Tongue (tissue), 1 donor: ENCODE measurements at regions not wholly inside any gene's neighbourhood (a gene's known extent, or its start where the extent isn't known, plus 50 kb on each side); places are given as distances from the start of the nearest gene placed in this dataset.

ENCODE experiments used
- DNase-seq: peaks from one replicate; pipeline ENCODE4 v3.0.0-alpha.2; 2015

DNA sequence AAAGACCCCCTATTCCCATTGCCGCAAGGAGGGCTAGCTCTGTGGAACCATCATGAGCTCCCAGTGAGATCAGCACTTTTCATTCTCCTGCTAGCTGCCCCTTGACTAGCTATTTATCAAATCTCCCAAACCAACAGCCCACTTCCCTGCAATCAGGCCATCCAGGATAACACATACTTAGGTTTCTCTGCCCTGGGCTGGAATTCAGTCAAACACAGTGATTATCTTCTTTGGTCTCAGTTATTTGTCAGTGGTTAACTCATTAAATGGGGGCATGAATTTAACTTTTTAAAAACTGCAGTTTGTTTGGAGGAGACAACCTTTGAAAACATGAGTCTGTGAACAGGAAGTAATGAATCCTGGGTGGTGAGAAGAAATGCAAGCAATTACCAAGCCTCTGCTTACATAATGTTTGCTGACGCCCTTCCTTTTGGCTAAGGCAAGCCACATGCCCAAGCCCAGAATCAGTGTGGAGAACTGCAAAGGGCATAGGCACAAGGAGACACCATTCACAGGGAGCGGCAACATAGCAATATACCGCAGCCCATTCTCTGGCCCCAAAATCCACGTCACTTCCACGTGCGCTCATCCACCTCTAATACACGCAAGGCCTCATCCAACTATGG lies 275.0 kb downstream of the DRD1 start:
- DNase-seq, result no peak

DNA sequence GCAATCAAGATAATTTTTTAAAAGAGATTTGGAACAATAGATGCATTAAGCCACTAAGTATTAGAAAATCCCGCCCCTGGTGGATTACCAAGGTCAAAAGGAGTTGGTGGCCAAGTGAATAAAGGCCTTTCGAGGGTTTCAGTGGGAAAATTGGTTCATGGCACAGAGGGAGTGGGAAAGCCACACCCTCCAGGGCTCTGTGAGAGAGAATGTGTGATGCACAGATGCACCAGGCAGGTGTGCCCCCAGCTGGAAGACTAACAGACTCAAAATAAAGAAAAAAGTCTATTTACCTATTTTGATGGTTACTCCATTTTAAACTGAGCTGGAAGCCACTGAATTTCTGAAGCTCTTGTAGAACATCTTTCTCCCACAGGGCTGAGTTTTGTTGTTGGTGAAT lies 278.0 kb downstream of the DRD1 start:
- no peak for DNase-seq

DNA sequence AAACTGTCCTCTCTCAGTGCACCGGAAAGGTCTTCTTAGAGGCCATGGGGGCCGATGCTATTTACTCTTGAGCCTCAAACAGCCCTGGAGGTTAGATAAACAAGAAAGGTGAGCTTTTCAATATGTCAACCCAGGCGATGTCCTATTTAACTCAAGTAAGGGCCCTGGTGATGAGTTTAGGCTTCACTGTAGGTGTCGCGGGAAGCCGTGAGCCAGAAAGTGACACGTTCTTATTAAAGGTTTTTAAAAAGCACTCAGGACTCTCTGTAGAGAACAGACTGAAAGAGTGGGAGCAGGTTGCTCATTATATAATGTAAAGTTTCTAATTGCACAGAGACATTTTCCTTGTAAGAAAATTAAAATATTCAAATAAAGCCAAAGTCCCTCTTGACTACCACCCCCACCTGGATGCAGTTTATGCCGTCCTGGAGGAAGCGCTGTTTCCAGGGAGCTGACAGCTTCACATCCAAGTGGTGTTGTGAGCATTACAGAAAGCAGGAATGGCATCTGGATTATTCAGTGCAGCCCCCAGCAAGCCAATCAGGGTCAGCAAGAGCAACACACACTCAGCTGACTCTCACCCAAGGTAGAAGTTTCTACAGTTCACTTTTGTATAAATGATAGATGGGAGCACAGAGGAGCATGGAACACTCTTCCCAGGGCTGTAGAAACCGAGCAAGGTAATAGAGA lies 280.3 kb downstream of the DRD1 start:
- no peak for DNase-seq

DNA sequence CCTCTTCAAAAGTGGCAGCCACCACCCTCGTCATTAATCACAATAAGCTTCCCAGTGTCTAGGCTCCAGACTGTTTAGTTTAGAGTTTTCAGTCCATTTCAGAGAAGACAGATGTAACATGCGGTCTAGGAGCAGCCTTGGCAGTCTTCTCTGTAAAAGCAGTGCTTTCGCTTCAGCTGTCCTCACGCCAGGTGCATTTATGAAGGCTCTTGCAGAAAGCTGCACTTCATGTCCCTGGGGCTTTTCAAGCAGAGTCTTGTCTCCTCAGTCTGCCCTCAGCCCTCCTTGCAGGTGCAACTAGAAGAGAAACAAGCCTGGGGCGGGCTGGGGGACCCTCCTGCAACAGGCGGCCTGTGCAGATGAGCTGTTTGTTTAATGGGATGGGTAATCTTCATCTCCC lies 281.9 kb downstream of the DRD1 start:
- peak; percentile 81 for DNase-seq

DNA sequence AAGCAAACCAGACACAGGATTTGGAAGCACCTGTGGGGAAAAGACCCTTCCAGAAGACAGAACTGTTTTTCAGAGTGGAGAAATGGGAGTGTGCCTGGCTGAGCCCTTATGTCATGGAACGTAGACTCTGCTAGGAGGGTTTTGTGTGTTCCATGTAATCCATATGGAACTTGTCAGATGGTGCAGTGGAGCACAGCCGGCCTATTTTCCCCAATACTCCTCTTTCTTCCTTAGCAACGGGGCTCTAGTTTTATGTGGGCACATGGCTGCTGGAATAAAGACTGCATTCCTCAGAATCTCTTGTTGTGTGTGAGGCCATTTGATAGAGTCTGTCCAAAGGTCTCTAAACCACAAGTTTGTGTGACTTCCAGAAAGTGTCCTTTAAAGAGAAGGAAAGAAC lies 284.0 kb downstream of the DRD1 start:
- no peak for DNase-seq

DNA sequence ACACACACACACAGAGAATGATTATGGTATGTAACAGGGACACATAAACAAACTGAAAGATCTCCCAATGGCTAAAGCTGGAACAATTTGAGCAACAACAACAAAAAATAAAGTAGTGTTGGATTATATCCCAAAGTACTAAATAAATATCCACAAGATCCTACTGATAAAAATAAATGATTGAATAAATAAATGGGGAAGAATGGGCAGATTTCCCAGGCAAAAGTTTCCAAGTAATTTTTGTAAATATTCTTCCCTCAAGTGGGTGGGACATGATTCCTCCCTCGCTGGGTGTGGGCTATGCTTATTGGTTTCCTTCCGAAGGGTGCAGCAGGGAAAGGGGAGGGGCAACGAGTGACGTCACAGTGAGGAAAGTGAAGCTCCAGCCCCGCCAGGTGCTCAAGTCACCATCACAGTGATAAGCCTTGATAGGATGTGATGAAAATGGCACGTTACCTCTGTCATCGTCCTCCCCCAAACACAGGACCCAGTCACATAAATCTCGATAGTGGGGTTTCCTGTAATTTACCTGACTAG lies 295.3 kb downstream of the DRD1 start:
- DNase-seq, result no peak

DNA sequence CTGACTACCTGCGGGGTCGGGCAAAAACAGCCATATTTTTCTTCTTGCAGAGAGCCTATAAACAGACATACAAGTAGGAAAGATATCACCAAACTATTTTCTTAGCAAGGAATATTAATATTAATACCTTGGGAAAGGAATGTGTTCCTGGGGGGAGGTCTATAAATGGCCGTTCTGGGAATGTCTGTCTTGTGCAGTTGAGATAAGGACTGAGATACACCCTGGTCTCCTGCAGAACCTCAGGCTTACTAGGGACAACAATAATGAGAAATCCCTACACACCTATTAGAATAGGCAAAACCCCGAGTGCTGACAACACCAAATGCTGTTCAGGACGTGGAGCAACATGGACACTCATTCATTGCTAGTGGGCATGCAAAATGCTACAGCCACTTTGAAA lies 297.2 kb downstream of the DRD1 start:
- no peak for DNase-seq

DNA sequence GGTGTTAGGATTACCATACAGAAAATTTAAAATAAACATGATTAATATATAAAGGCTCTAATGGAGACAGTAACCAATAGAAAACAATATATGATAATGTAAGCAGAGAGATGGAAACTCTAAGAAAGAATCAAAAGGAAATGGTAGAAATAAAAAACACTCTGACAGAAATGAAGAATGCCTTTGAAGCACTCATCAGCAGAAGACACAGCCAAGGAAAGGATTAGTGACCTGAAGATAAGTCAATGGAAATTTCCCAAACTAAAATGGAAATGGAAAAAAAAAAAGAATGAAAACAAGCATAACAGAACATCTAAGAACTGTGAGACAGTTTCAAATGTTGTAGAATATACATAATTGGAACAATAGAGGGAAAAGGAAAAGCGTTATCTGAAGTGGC lies 302.6 kb downstream of the DRD1 start:
- no peak for DNase-seq

DNA sequence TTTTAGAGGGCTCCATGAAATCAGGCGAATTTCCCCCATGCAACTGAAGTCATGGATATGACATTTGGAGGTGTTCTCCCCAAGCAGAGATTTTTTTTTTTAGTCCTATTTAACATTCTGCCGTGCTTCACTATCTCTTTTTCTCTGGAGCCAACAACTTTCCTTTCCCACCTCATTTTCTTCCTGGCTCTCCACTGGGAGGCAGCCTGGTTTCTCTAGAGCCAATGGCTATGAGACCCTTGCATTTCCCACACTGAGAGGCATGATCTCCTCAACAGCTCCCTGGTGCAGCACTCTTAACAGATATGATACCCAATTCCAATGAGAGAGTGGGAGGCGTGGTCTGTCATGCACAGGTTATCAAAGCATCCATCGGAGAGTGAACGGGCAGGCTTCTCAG lies 310.8 kb downstream of the DRD1 start:
- DNase-seq, result no peak

DNA sequence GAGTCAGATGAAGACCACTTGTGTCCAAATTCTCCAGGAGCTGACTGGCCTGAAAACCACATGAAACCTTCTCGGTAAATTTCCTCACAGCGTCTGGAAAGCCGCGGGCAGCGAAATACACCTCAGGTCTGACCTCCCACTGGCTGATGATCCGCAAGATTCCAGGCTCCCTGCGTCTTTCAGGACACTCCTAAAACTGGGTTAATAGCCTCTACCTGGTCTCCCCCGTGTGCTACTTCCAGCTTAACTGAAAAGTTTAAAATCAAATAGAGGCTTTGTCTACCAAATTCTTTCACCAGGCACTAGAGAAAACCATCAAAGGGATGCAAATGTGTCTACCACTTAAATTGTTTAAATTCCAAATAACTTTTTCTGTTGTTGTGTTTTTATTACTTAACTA lies 312.6 kb downstream of the DRD1 start:
- DNase-seq, result no peak

DNA sequence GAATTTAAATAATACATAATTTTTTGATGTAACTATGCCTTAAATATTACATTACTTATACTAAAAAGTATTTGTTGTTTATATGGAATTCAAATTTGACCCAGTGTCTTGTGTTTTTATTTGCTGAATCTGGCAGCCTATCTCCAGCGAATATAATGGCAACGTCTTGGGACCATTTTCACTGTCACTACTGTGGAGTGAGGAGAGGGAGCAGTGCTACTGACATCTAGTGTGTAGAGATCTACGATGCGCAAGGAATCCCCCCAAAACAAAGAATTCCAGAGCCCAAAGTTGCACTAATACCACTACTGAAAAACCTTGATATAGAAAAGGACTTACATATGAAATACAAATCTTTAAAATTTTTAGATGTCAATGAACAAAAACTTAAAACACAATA lies 314.4 kb downstream of the DRD1 start:
- no peak for DNase-seq

DNA sequence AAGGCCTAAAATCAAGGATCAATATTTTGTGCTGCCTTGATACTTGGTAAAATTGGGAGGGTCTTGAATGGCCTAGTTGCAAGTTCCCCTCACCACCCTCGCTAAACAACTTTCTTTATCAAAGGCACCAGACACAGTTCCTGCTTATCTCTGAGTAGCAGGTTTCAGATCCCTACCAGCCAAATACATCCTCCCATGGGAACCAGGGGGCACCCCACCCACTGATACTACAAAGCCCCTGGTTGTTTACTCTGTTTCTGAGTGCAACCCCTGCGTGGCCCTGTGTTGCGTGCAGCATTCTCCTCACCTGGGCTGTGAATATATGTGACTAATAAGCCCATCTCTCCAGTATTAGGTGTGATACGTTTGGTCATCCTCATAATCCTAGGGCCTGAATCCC lies 314.9 kb downstream of the DRD1 start:
- DNase-seq, result no peak

DNA sequence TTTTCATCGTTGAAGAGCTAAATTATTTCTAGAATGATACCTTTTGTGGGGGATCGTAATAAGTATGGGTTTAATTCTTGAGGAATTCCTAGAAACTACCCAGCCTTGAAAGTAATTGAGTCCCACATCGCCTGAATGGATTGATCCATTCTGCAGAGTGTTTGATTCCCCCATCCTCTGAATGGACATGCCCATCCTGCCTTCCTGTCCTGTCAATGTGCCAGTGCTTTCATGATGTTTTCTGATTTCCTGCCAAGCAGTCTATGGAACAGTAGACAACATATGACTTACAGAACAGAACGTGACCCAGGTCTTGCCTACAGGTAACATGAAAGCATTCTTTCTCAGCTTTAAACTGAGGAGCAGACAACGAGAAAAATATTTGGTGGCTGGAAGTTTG lies 319.2 kb downstream of the DRD1 start:
- no peak for DNase-seq

DNA sequence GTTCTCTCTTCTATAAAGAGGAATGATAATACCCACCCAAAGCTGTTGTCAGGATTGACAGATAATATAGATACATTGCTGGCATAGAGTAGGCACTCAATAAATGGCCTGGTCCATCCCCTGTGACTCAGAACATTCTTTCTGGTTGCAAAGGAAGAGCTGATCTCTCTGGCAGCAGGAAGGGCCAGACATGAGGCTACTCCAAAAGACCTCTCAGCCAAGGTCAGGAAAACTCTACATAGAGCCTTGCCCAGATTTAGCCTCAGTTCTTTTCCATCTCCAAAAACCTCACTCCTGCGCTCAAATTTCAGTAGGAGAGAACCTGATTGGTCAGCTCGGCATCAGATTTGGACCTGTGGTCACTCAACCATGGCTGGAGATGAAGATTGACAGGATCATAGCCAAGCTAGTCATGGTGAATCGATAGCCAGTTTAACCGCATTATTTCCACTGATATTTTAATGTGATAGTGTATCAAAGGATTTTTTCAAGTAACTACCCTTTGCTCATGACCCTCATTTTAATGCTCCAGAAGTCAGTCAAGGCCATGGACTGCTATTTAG lies 319.6 kb downstream of the DRD1 start:
- DNase-seq, result no peak

DNA sequence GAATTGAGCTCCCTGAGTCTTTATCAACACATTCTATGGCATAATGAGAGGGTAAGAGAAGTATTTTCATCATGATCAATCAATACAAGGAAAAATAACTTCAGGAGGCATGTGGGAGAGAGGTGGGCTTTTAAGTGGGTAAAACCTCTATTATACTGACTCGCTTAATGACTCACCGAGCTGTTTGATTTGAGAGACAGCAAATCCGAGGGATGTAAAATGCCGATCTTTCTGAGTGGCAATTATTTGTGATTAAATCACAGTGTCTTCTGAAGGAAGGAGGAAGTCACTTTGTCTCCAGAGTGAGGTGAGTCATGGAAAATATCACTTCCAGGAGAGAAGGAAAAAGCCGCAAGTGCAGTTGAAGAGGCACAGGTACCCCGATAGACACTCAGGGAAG lies 320.4 kb downstream of the DRD1 start:
- DNase-seq, result no peak

DNA sequence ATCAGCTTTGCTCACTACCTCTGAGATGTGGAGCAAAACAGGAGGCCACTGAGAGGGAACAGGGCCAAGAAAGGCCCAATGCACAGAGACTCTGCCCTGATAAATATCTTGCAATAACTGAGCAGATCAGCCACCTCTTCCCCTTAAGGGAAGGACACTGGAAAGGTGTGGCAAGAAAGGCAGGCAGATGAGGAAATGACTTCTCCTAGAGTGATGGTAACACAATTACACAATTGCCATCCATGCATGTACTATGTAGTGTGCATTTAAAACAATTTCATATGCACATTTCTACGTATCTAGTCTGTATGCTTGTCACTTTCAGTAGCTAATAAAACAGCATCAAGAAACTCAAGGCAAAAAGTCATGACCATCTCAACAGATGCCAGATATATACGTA lies 322.5 kb downstream of the DRD1 start:
- DNase-seq, result no peak

DNA sequence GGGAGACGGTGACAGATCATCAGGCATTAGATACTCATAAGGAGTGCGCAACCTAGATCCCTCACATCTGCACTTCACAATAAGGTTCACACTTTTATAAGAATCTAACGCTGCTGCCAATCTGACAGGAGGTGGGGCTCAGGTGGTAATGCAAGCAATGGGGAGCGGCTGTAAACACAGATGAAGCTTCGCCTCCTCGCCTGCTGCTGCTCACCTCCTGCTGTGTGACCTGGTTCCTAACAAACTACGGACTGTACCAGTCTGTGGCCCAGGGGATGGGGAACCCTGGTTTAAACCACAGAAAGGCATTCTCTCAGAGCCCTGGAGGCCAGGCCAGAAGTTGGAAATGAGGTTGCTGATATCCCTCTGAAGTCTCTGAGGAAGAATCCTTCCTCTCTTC lies 323.6 kb downstream of the DRD1 start:
- no peak for DNase-seq

DNA sequence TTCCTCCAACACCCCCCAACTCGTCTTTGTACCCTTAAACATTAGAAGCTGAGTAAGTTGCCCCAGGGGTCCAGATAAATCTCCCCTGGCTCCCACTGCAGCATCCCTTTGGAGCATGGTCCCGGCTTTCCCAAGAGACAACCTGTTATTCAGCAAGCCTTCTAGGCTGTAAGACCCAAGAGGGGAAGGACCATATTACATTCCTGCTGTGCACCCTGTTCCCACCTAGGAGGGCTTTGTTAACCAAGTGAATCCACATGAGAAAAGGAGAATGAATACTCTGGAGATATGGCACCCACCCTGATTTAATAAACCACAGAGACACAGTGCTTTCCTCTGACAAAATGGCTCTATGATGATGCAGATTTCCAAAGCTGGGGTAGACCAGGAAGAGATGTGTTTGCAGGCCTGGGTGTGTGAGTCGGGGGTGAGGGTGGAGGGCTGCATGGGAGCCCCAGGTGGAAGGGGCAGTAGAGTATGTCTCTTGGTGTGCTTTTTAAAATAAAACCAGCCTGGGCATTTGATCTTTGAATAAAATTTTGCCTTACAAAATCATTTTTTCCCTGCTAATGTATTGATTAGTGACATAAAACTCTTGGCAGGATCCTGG lies 325.2 kb downstream of the DRD1 start:
- DNase-seq, result no peak

DNA sequence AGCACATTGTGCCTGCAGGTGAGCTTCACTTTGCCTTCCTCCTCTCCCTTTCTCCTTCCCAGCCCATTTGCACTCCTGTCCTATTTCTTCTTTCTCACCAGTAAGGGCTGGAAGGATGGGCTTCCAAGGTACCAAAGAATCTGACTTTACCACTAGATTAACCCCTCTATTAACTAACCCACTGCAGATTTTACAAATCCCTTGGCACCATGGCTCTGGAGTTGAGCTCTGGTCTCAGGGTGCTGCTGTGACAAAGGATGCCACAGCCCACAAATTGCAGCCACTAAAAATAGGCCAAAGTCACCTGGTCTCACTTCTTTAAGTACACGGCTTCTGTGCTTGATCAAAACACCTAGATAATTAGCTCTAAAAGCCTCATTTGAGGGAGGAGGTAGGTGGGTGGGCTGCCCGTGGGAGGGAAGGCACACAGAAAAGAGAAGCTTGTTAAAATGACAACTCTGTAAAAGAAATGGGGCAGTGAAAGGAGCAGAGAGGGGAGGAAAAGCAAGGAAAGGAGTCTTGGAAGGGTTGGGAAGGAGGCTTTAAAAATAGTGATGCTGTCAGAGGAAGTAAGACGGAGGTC lies 327.4 kb downstream of the DRD1 start:
- no peak for DNase-seq

DNA sequence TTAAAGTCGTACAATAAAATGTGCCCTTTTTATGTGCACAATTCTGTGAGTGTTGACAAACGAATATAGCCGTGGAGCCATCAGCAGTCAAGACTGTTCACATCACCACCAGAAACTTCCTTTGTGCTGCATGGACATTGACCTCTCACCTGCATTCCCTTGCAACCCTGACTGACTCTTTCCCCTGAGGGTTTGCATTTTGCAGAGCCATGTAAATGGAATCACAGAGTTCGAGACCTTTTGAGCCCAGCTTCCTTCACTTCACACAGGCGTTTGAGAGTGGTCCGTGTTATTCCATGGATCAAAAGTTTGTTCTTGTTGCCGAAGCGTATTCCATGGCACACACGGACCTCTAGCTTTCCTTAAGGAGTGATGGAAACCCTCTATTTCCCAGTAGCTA lies 328.2 kb downstream of the DRD1 start:
- DNase-seq, result no peak

DNA sequence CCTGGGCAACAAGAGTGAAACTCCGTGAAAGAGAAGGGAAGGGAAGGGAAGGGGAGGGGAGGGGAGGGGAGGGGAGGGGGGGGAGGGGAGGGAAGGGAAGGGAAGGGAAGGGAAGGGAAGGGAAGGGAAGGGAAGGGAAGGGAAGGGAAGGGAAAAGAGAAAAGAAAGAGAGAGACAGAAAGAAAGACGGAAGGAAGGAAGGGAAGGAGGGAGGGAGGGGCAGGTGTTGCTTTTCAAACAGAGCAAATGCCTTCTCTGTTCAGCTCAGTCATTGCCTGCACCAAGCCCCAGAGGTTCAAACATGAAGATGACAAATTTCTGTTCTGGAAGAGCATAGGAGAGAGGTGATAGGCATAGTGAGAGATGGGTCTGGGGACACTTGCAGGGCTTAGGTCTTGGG lies 330.0 kb downstream of the DRD1 start:
- DNase-seq, result no peak

DNA sequence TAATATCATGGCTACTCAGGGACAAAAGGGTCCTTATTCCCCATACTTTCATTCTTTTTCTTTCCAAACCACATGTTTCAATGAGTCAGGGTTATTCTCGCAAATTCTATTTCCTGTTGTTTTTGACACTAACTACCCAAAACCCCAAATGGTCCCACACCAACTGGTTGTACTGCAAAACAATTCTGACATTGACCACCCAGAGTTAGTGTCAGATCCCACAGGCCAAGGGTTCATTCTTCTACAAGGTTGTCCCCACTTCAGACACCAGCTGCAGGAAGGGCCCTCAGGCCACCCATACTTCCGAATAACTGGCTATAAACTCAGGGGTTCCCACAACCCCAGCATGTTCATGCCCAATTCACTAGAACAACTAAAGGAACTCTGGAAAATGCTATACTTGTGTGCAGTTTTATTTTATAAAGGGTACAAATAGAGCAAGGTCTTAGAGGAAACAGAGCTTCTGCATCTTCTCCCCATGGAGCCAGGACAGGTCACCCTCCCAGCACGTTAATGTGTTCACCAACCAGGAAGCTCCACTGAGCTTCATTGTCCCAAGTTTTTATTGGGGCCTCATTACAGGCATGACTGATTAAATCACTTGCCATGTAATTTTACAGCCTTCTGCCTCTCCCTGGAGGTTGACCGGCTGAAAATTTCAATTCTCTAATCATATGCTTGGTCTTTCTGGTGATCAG lies 334.8 kb downstream of the DRD1 start:
- no peak for DNase-seq

DNA sequence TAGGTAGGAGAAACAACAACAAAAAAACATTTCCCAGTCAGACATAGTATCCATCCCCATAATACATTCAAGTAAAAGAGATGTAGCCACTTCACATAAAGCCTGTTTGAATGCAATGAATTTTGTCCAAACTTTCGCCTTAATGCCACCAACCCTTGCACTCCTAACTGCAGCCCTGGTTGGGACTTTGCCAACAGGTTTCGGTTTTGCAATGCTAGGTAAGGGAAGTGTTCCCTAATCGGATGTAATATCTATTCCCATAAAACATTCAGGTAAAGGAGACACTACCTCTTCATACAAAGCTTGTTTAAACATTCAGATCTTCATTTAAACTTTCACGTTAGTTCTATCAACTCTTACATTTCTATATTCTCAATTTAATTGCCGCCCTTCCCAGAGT lies 336.1 kb downstream of the DRD1 start:
- DNase-seq, result no peak
